HEK293T (cell line): ENCODE measurements at regions not wholly inside any gene's neighbourhood (a gene's known extent, or its start where the extent isn't known, plus 50 kb on each side); places are given as distances from the start of the nearest gene placed in this dataset.

Experiments
- ARNT ChIP-seq: fragments of 450-650 bp; IDR thresholded peaks from 2 replicates; pipeline ENCODE4 v1.6.1; 2017; ENCODE audit warnings: mild to moderate bottlenecking
- BHLHE40 ChIP-seq: fragments of 450-650 bp; IDR thresholded peaks from 2 replicates; pipeline ENCODE4 v1.6.1; 2016; ENCODE audit warnings: mild to moderate bottlenecking, moderate library complexity, borderline replicate concordance
- ELF4 ChIP-seq: fragments of 450-650 bp; IDR thresholded peaks from 2 replicates; pipeline ENCODE4 v1.6.1; 2017; ENCODE audit warnings: antibody characterized with exemption
- FOXA1 ChIP-seq: fragments of 450-650 bp; IDR thresholded peaks from 2 replicates; pipeline ENCODE4 v1.6.1; 2016; ENCODE audit warnings: mild to moderate bottlenecking
- FOXK2 ChIP-seq: fragments of 450-650 bp; IDR thresholded peaks from 2 replicates; pipeline ENCODE4 v1.6.1; 2016; ENCODE audit warnings: mild to moderate bottlenecking
- FOXM1 ChIP-seq: fragments of 450-650 bp; IDR thresholded peaks from 2 replicates; pipeline ENCODE4 v1.6.1; 2017; ENCODE audit warnings: mild to moderate bottlenecking, borderline replicate concordance
- HDGF ChIP-seq: fragments of 450-650 bp; IDR thresholded peaks from 2 replicates; pipeline ENCODE4 v1.6.1; 2017; ENCODE audit warnings: antibody characterized with exemption, borderline replicate concordance
- LEF1 ChIP-seq: fragments of 450-650 bp; IDR thresholded peaks from 2 replicates; pipeline ENCODE4 v1.6.1; 2017; ENCODE audit warnings: mild to moderate bottlenecking, borderline replicate concordance
- SP1 ChIP-seq: fragments of 450-650 bp; IDR thresholded peaks from 2 replicates; pipeline ENCODE4 v1.6.1; 2017
- TARDBP ChIP-seq: fragments of 450-650 bp; IDR thresholded peaks from 2 replicates; pipeline ENCODE4 v1.6.1; 2016

DNA sequence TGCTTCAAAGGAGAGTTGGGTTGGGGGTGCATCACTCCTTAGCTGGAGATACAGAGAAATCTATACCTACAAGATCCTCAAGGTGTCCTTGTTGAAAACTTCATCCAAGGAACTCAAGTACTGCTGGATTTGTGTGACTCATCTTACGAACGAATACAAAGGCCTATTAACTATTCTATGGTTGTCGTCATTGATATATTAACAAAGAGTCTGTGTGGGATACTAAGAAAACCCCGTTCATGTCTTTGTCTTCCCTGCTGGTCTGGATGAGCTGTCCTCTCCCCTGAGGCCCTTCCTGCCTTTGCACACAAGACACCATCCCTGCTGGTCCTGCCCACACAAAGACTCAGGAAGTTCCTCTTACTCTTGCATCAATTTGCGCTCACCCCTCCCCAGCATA lies 54.9 kb upstream of the IRF2 start:
- no peak for TF ChIP-seq LEF1
- TF ChIP-seq TARDBP, result no peak
- TF ChIP-seq FOXM1, result no peak
- no peak for TF ChIP-seq ARNT
- no peak for TF ChIP-seq FOXA1
- no peak for TF ChIP-seq FOXK2
- no peak for TF ChIP-seq SP1
- TF ChIP-seq ELF4, result no peak
- no peak for TF ChIP-seq BHLHE40
- TF ChIP-seq HDGF, result no peak
